B cell (primary cell): ENCODE measurements at regions not wholly inside any gene's neighbourhood (a gene's known extent, or its start where the extent isn't known, plus 50 kb on each side); places are given as distances from the start of the nearest gene placed in this dataset.

Experiments used
- ATAC-seq: fragments of 200-7000 bp; cut with Tn5 transposase; one replicate; pipeline ENCODE4 v1.10.0; 2021; ENCODE audit warnings: low read depth, mild to moderate bottlenecking, moderate number of reproducible peaks, moderate library complexity
- CTCF ChIA-PET: fragments of 350-600 bp; sonication (Branson Sonifier 250); formaldehyde crosslinking; loops from one replicate; lab custom pipeline; 2021; ENCODE audit warnings: antibody characterized with exemption, inconsistent platforms; lab: Charles Lee
- POLR2A ChIA-PET: fragments of 350-600 bp; sonication (Branson Sonifier 250); formaldehyde crosslinking; loops from one replicate; lab custom pipeline; 2021; ENCODE audit warnings: antibody characterized with exemption; lab: Charles Lee
- DNase-seq: peaks from one replicate; pipeline ENCODE4 v3.0.0; 2013
- H2AFZ ChIP-seq: 2 replicates; pipeline ENCODE4 v1.6.1; 2012; ENCODE audit warnings: mild to moderate bottlenecking, low read depth, low read length; ENCODE audit not compliant: insufficient read depth, poor library complexity, severe bottlenecking
- H3K27ac ChIP-seq, 2 donors: 1 replicate in 1 of 2; 2 replicates in 1 of 2; pipeline ENCODE4 v1.5.1; 2012 to 2013; ENCODE audit warnings: low read length in 2 of 2, mild to moderate bottlenecking in 2 of 2, moderate library complexity in 1 of 2
- H3K27me3 ChIP-seq, 4 experiments: fragments of 200-600 bp in 1 of 4; sonication (generic) in 1 of 4; replicated peaks in 1 of 4; 1 replicate in 2 of 4; 2 replicates in 2 of 4; pipeline versions ENCODE4 v1.6.1 to v1.7.0; 2013 to 2016; ENCODE audit warnings: low read length in 3 of 4, mild to moderate bottlenecking in 2 of 4, mixed read lengths in 1 of 4, moderate library complexity in 1 of 4; ENCODE audit not compliant: insufficient read depth in 4 of 4, control insufficient read depth in 3 of 4; ENCODE audit errors: control extremely low read depth in 1 of 4
- H3K36me3 ChIP-seq, 2 experiments: replicated peaks in 1 of 2; 1 replicate in 1 of 2; 2 replicates in 1 of 2; pipeline versions ENCODE4 v1.6.1 to v1.7.1; 2013; ENCODE audit warnings: low read length in 1 of 2; ENCODE audit not compliant: insufficient read depth in 2 of 2, control insufficient read depth in 1 of 2; ENCODE audit errors: control extremely low read depth in 1 of 2, extremely low read depth in 1 of 2
- H3K4me1 ChIP-seq, 2 donors: fragments of 200-600 bp in 1 of 2; sonication (generic) in 1 of 2; 1 replicate in 1 of 2; 2 replicates in 1 of 2; pipeline versions ENCODE4 v1.5.1 to v1.6.1; 2013 to 2017; ENCODE audit warnings: low read length in 2 of 2; ENCODE audit not compliant: control insufficient read depth in 2 of 2, insufficient read depth in 2 of 2
- H3K4me2 ChIP-seq: replicated peaks from 2 replicates; pipeline ENCODE3; 2012; ENCODE audit warnings: mild to moderate bottlenecking, low read depth, low read length; ENCODE audit not compliant: poor library complexity, severe bottlenecking
- H3K4me3 ChIP-seq, 5 experiments: fragments of 200-600 bp in 1 of 5; sonication (generic) in 1 of 5; 1 replicate in 3 of 5; 2 replicates in 2 of 5; pipeline versions ENCODE4 v1.5.1 to v1.7.0; 2011 to 2016; ENCODE audit warnings: low read length in 4 of 5, mild to moderate bottlenecking in 4 of 5, low read depth in 2 of 5, control low read depth in 1 of 5, moderate library complexity in 1 of 5; ENCODE audit not compliant: insufficient read depth in 1 of 5; ENCODE audit errors: control extremely low read depth in 1 of 5, extremely low read depth in 1 of 5
- H3K79me2 ChIP-seq: fragments of 200-600 bp; sonication (generic); one replicate; pipeline ENCODE4 v1.6.0; 2016; ENCODE audit warnings: low read length; ENCODE audit not compliant: control insufficient read depth, insufficient read depth
- H3K9ac ChIP-seq: fragments of 200-600 bp; sonication (generic); 2 replicates; pipeline ENCODE4 v1.6.1; 2017; ENCODE audit warnings: mild to moderate bottlenecking, low read length, moderate library complexity
- H3K9me3 ChIP-seq, 3 donors: one replicate each; pipeline versions ENCODE4 v1.6.1 to v1.7.1; 2013; ENCODE audit warnings: low read length in 2 of 3; ENCODE audit not compliant: control insufficient read depth in 2 of 3, insufficient read depth in 1 of 3; ENCODE audit errors: control extremely low read depth in 1 of 3
- H4K20me1 ChIP-seq: 2 replicates; pipeline ENCODE4 v1.6.0; 2012; ENCODE audit warnings: mild to moderate bottlenecking, low read length; ENCODE audit not compliant: insufficient read depth, control insufficient read depth, poor library complexity, severe bottlenecking
- H3K27ac Mint-ChIP-seq: one replicate; pipeline ENCODE4 v1.8.0; 2021; ENCODE audit warnings: mixed read lengths
- H3K27me3 Mint-ChIP-seq: one replicate; pipeline ENCODE4 v1.8.0; 2021; ENCODE audit warnings: mixed read lengths
- H3K4me1 Mint-ChIP-seq: one replicate; pipeline ENCODE4 v1.8.0; 2021; ENCODE audit warnings: mixed read lengths
- H3K4me3 Mint-ChIP-seq: one replicate; pipeline ENCODE4 v1.8.0; 2021; ENCODE audit warnings: mixed read lengths
- H3K9me3 Mint-ChIP-seq: one replicate; pipeline ENCODE4 v1.8.0; 2022; ENCODE audit warnings: mixed read lengths; ENCODE audit not compliant: insufficient read depth
- EZH2 ChIP-seq: IDR thresholded peaks from 2 replicates; pipeline ENCODE4 v1.6.1; 2012; ENCODE audit warnings: borderline replicate concordance, low read depth, mild to moderate bottlenecking, moderate library complexity, low read length; ENCODE audit not compliant: insufficient read depth, poor library complexity, severe bottlenecking
- WGBS: methylation state at CpG from one replicate; pipeline ENCODE4 v1.1.5; 2013; ENCODE audit warnings: missing lambda C conversion rate; ENCODE audit not compliant: insufficient coverage; 5-methylcytosine and 5-hydroxymethylcytosine counted together
- intact Hi-C: fragments of 100-400 bp; cut with micrococcal nuclease; formaldehyde crosslinking; loops from one replicate; pipeline ENCODE4 v1.10.0; 2022
- TF ChIP-seq, protein P1 (sequence below): fragments of 200-600 bp; IDR thresholded peaks from one replicate; pipeline ENCODE4 v1.8.0; 2022; ENCODE audit warnings: antibody characterized with exemption, mild to moderate bottlenecking

DNA sequence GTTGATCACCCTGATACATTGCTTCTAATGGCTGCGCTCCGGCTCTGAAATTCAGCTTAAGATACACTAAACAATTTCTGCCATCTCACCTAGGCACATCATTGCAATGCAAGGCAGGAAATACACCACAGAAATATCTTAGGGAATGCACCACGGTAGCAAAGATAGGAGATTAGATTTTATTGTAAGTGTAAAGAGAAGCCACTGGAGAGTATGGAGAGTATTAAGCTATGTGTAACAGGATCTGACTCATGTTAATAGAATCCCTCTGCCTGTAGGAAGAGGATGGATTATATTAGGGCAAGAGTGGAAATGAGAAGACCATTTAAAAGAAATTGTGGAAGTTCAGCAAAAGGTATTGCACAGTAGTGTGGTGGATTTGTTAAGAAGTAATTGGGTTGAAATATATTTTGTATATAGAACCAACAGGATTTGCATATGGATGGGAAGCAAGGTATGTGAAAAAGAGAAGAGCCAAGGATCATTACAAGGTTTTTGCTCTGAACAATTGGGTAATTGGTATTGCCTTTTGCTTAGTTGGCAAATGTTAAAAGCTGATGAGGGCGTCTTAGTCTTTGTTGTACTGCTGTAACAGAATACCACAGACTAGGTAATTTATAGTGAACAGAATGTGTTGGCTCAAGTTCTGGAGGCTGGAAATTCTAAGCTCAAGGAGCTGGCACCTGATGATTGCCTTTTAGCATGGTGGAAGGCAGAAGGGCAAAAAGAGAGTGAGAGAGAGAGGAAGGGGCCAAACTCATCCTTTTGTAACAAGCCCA is 636.1 kb downstream of the PSAT1 start:
- Mint-ChIP-seq H3K27ac (no peak overlapping the region), H3K9me3 (no peaks in the 10 kb centered on the region), H3K4me3 (no peak overlapping the region), H3K4me1 (no peaks in the 10 kb centered on the region), H3K27me3 (peaks cover 5% of the 10 kb centered on the region)
- no peaks in the 10 kb centered on the region for H3K27me3 ChIP-seq
- no peak overlapping the region for H3K4me2 ChIP-seq
- intact Hi-C loops: no loop called here
- H4K20me1 ChIP-seq: no peaks in the 10 kb centered on the region
- ATAC-seq (no peak), DNase-seq (no peak)
- H2AFZ ChIP-seq: no peak overlapping the region
- ChIA-PET CTCF (no interaction called here), POLR2A (no interaction called here)
- H3K79me2 ChIP-seq: no peaks in the 10 kb centered on the region
- no peaks in the 10 kb centered on the region for H3K4me1 ChIP-seq
- no peaks in the 10 kb centered on the region for H3K36me3 ChIP-seq
- no peak overlapping the region for H3K27ac ChIP-seq
- no peaks in the 10 kb centered on the region for H3K9me3 ChIP-seq
- no peak for TF ChIP-seq EZH2
- H3K4me3 ChIP-seq: no peak overlapping the region
- WGBS: 84% methylated on average over 2 of the region's 4 CpGs
- no peak overlapping the region for H3K9ac ChIP-seq

DNA sequence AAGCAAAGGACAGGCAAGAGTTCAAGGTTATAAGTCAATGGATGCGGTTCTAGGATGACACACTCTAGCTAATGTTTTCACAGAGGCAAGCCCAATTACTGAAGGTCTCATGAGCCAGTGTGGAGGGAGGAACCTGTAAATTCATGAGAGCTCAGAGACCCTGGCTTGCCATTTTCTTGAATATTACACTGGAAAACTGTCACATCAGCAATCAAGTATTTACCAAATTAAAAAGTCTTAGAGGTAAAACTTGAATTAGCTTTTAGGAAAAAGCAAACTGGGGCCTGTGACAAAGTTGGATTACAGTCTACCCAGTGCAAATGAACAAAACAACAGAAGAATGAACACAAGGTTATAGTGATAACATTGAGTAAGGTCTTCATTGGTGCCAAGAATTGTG is 636.9 kb upstream of the TLE4 start:
- peaks cover 1% of the 10 kb centered on the region for H3K27me3 Mint-ChIP-seq
- Histone ChIP-seq H3K4me1 (no peaks in the 10 kb centered on the region), H3K4me2 (no peak overlapping the region), H3K27ac (no peak overlapping the region), H3K79me2 (no peaks in the 10 kb centered on the region), H3K27me3 (no peaks in the 10 kb centered on the region), H3K36me3 (no peaks in the 10 kb centered on the region), H2AFZ (no peak overlapping the region), H3K4me3 (no peak overlapping the region), H4K20me1 (no peaks in the 10 kb centered on the region), H3K9me3 (no peaks in the 10 kb centered on the region), H3K9ac (no peak overlapping the region)
- ChIA-PET CTCF (no interaction called here), POLR2A (no interaction called here)
- H3K4me1 Mint-ChIP-seq: no peaks in the 10 kb centered on the region
- H3K4me3 Mint-ChIP-seq: no peak overlapping the region
- DNase-seq: no peak
- no peak overlapping the region for H3K27ac Mint-ChIP-seq
- intact Hi-C loops: no loop called here
- ATAC-seq: no peak
- WGBS: no CpG with 5 or more reads among the region's 1 CpG
- TF ChIP-seq, protein P1, sequence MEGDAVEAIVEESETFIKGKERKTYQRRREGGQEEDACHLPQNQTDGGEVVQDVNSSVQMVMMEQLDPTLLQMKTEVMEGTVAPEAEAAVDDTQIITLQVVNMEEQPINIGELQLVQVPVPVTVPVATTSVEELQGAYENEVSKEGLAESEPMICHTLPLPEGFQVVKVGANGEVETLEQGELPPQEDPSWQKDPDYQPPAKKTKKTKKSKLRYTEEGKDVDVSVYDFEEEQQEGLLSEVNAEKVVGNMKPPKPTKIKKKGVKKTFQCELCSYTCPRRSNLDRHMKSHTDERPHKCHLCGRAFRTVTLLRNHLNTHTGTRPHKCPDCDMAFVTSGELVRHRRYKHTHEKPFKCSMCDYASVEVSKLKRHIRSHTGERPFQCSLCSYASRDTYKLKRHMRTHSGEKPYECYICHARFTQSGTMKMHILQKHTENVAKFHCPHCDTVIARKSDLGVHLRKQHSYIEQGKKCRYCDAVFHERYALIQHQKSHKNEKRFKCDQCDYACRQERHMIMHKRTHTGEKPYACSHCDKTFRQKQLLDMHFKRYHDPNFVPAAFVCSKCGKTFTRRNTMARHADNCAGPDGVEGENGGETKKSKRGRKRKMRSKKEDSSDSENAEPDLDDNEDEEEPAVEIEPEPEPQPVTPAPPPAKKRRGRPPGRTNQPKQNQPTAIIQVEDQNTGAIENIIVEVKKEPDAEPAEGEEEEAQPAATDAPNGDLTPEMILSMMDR: no peak
- TF ChIP-seq EZH2: no peak
- no peaks in the 10 kb centered on the region for H3K9me3 Mint-ChIP-seq
